Heart left ventricle (tissue), 13 donors: ENCODE measurements at regions not wholly inside any gene's neighbourhood (a gene's known extent, or its start where the extent isn't known, plus 50 kb on each side); places are given as distances from the start of the nearest gene placed in this dataset.

Experiments
- POLR2A ChIP-seq, 2 donors: fragments of 450-650 bp; IDR thresholded peaks; one replicate each; pipeline ENCODE4 v1.6.1; 2017; ENCODE audit warnings: antibody characterized with exemption in 2 of 2, mild to moderate bottlenecking in 2 of 2, moderate library complexity in 2 of 2
- TF ChIP-seq, protein P1 (sequence below), 12 donors: fragments of 200-600 bp; sonication (generic) in 4 of 12; IDR thresholded peaks; one replicate each; pipeline versions ENCODE4 v1.5.0 to v1.8.0; 2018 to 2022; ENCODE audit warnings: antibody characterized with exemption in 12 of 12, mild to moderate bottlenecking in 5 of 12
- donor health status: ischemic (EF 13 %, LVEDD 7.1; RV severe dilation, severe dysfunction).
- donor health status: DM: no; HTN: yes; CAD: no.
- donor health status: DM: no; HTN: no; CAD: no.
- donor health status: ischemic (EF 25% LVEDD 6.9; RV normal size, moderate dysfunction).
- donor health status: ischemic (EF 25% LVEDD 5.7; RV mildly dilated, moderate dysfunction).
- donor health status: ischemic (EF 35%, LVEDD 5.7; RV mildly dilated, moderate dysfunction).
- donor health status: nonischemic (EF 11% LVEDD 7.7; RV severe dilation, severe dysfunction).
- donor health status: DM: yes; HTN: yes; CAD: no.
- donor health status: PGD.
- donor health status: ischemic (EF 29% LVEDD 5.4; RV normal size, mild dysfunction).
- donor health status: nonischemic (EF 23%, LVEDD 6.1; RV moderate dilation, normal function).

DNA sequence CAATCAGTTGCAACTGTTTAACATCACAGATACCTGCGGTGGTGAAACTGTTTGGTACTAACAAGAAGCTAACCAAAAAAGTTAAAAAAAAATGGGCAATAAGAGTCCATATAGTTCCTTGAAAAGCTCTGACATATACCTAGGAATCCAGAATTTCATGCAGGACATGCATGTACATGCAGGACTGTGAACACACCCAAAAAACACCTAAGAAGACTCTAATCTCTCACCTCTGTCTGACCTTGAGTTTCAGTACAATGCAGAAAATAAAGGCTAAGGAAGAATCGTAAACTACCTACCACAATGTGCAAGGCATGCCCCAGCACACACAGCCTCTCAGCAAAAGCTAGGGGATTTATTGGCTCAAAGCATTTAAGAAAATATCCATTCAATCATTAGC is 110.7 kb upstream of the GOLGA8J start:
- TF ChIP-seq, protein P1, sequence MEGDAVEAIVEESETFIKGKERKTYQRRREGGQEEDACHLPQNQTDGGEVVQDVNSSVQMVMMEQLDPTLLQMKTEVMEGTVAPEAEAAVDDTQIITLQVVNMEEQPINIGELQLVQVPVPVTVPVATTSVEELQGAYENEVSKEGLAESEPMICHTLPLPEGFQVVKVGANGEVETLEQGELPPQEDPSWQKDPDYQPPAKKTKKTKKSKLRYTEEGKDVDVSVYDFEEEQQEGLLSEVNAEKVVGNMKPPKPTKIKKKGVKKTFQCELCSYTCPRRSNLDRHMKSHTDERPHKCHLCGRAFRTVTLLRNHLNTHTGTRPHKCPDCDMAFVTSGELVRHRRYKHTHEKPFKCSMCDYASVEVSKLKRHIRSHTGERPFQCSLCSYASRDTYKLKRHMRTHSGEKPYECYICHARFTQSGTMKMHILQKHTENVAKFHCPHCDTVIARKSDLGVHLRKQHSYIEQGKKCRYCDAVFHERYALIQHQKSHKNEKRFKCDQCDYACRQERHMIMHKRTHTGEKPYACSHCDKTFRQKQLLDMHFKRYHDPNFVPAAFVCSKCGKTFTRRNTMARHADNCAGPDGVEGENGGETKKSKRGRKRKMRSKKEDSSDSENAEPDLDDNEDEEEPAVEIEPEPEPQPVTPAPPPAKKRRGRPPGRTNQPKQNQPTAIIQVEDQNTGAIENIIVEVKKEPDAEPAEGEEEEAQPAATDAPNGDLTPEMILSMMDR (IDR thresholded peaks at IDR 0.05) = no peak
- TF ChIP-seq POLR2A (IDR thresholded peaks at IDR 0.05) = no peak
